Activated CD4-positive, alpha-beta T cell treated with anti-CD3 and anti-CD28 coated beads, Interleukin-2, amount 10 ng/mL, durations not matched to agents 24 days and 14 days (primary cell): ENCODE measurements at regions not wholly inside any gene's neighbourhood (a gene's known extent, or its start where the extent isn't known, plus 50 kb on each side); places are given as distances from the start of the nearest gene placed in this dataset.

Experiments used
- DNase-seq: peaks from one replicate; pipeline ENCODE4 v3.0.0; 2022
- H3K27ac Mint-ChIP-seq: one replicate; pipeline ENCODE4 v1.8.0; 2022; ENCODE audit warnings: mild to moderate bottlenecking, mixed read lengths
- H3K27me3 Mint-ChIP-seq: one replicate; pipeline ENCODE4 v1.8.0; 2022; ENCODE audit warnings: mixed read lengths
- H3K36me3 Mint-ChIP-seq: one replicate; pipeline ENCODE4 v1.8.0; 2022; ENCODE audit warnings: low read depth, mild to moderate bottlenecking, mixed read lengths
- H3K4me1 Mint-ChIP-seq: one replicate; pipeline ENCODE4 v1.8.0; 2021; ENCODE audit warnings: mixed read lengths
- H3K4me3 Mint-ChIP-seq: one replicate; pipeline ENCODE4 v1.8.0; 2022; ENCODE audit warnings: mild to moderate bottlenecking, moderate library complexity, mixed read lengths
- H3K9me3 Mint-ChIP-seq: one replicate; pipeline ENCODE4 v1.8.0; 2021; ENCODE audit warnings: mixed read lengths
- intact Hi-C: fragments of 100-400 bp; cut with micrococcal nuclease; formaldehyde crosslinking; loops from one replicate; pipeline ENCODE4 v1.15.1; 2023

DNA sequence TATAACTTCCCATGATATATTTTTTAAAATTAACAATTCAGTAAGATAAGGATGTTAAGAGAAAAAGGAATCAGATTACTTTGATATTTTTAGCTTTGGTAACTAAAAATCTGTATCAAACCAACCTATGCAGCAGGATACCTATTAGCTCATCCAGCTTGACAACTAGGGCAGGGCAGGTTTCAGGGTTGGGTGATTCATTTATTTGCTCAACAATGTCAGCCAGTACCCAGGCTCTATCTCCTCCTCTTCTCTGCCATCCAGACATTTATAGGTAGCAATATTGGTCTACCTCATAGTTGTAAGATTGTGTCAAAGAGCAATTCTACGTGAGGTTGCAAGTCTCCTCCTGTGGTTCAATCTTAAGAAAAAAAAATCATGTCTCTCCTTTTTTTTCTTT lies 421.9 kb downstream of the ANKRD50 start:
- Mint-ChIP-seq H3K27me3 (no peaks in the 10 kb centered on the region), H3K27ac (no peak overlapping the region), H3K9me3 (no peaks in the 10 kb centered on the region), H3K4me3 (no peak overlapping the region), H3K36me3 (no peaks in the 10 kb centered on the region), H3K4me1 (no peaks in the 10 kb centered on the region)
- no peak for DNase-seq
- intact Hi-C loops = no loop called here

DNA sequence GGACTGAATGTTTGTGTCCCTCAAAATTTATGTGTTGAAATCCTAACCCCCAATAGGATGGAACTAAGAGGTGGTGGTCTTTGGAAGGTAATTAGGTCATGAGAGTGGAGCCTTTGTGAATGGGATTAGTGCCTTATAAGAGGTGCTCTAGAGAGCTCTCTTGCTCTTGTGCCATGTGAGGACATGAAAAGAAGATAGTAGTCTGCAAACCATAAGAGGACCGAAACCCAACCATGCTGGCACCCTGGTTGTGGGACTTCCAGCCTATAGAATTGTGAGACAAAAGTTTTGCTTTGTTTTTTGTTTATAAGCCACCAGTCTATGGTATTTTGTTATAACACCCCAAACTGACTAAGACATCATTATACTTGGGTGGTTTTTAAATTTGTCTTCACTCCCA lies 417.1 kb downstream of the ANKRD50 start:
- no peaks in the 10 kb centered on the region for H3K4me1 Mint-ChIP-seq
- H3K36me3 Mint-ChIP-seq = no peaks in the 10 kb centered on the region
- no peak overlapping the region for H3K27ac Mint-ChIP-seq
- H3K4me3 Mint-ChIP-seq = no peak overlapping the region
- H3K9me3 Mint-ChIP-seq = no peaks in the 10 kb centered on the region
- no peak for DNase-seq
- H3K27me3 Mint-ChIP-seq = no peaks in the 10 kb centered on the region
- intact Hi-C loops = no loop called here

DNA sequence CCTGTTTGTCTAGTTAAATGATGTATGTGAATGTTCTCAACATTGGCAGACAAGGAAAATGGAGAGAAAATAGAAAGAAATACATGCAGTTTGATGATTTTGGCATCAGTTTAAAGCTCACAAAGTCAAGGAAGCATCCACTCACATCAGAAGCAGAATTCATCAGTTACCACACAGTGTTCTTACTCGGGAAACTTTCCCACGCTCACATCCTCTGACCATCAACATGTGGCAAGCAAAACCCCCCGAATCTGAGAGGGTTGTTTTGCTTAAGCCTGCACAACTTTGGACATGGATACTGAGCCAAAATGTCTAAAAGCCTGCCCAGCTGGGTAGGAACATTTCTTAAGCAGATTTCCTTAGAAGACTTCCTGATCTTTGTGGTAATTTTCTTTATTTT lies 407.6 kb downstream of the ANKRD50 start:
- H3K36me3 Mint-ChIP-seq = no peaks in the 10 kb centered on the region
- no peaks in the 10 kb centered on the region for H3K9me3 Mint-ChIP-seq
- no peak overlapping the region for H3K27ac Mint-ChIP-seq
- H3K4me3 Mint-ChIP-seq = no peak overlapping the region
- intact Hi-C loops = no loop called here
- H3K27me3 Mint-ChIP-seq = no peaks in the 10 kb centered on the region
- DNase-seq = no peak
- H3K4me1 Mint-ChIP-seq = no peaks in the 10 kb centered on the region

DNA sequence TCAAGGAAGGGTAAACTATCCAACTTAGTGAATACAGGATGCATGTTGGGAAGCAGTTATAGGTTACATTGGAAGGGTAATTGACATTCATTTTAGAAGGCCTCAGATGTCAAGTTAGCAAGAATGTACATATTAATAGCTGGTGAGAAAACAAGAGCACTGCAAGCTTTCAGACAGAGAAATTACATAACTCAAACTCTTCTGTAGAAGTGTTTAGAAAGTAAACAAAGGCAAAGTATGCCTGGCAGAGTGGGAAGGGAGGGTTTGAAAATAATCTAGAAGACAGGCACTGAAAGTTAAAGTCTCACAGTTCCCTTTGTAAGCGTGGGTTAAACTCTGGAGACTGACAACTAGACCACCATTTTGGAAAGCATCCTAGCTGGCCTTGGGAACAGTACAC lies 406.2 kb downstream of the ANKRD50 start:
- Mint-ChIP-seq H3K27me3 (no peaks in the 10 kb centered on the region), H3K27ac (no peak overlapping the region), H3K4me1 (no peaks in the 10 kb centered on the region), H3K36me3 (no peaks in the 10 kb centered on the region), H3K9me3 (no peaks in the 10 kb centered on the region), H3K4me3 (no peak overlapping the region)
- intact Hi-C loops = no loop called here
- DNase-seq = no peak

DNA sequence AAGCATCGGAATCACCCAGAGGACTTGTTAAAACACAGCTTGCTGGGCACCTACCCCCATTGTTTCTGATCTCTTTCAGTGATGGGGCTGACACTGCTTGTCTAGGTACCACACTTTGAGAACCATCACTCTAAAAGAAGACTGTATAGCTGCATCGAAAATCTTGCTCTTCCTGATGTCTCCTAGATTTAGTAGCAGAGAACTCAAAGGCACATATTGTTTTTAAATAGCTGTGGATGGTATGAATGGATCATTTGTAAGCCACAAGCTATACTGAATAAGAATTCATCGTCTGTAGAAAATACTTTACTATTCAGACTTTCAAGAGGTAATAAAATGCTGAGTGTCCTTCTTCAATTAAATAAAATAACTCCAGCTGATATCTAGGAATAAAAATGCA lies 405.4 kb downstream of the ANKRD50 start:
- Mint-ChIP-seq H3K36me3 (no peaks in the 10 kb centered on the region), H3K27ac (no peak overlapping the region), H3K27me3 (no peaks in the 10 kb centered on the region), H3K9me3 (no peaks in the 10 kb centered on the region), H3K4me3 (no peak overlapping the region), H3K4me1 (no peaks in the 10 kb centered on the region)
- intact Hi-C loops = no loop called here
- no peak for DNase-seq

DNA sequence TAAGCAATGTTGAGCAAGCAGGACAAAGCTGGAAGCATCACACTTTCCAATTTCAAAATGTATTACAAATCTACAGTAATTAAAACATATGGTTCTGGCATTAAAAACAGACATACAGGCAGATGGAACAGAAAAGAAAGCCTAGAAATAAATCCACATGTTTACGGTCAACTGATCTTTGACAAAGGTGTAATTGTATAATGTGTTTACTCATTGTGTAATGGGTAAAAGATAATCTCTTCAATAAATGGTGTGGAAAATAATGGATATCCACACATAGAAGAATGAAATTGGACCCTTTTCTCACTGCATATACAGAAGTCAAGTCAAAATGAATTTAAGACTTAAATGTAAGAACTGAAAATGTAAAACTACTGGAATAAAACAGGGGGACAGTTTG lies 394.2 kb downstream of the ANKRD50 start:
- no peak for DNase-seq
- Mint-ChIP-seq H3K36me3 (no peaks in the 10 kb centered on the region), H3K4me1 (no peaks in the 10 kb centered on the region), H3K27me3 (peaks cover 5% of the 10 kb centered on the region), H3K9me3 (no peaks in the 10 kb centered on the region), H3K4me3 (no peak overlapping the region), H3K27ac (no peak overlapping the region)
- intact Hi-C loops = no loop called here

DNA sequence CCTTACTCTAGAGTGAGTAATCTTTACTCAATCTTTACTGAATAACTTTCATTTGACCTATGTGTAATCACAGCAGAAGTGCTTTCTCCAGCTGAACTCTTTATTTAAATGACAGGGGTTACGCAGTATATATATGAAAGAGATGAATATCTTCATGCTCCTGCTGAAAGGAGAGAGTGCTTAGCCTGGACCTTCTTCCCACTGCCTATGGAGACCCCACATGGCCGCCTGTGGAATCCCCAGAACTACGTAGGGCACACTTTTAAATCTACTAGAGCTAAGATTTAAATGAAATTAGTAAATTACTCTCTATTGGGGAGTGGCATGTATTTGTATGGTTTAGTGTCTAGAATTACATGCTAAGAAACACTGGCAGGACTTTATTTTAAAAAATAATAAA lies 391.2 kb downstream of the ANKRD50 start:
- Mint-ChIP-seq H3K27me3 (peaks cover 5% of the 10 kb centered on the region), H3K4me3 (no peak overlapping the region), H3K27ac (no peak overlapping the region), H3K4me1 (no peaks in the 10 kb centered on the region), H3K36me3 (no peaks in the 10 kb centered on the region), H3K9me3 (no peaks in the 10 kb centered on the region)
- DNase-seq = no peak
- intact Hi-C loops = loop anchor here (5.0 kb wide), 1 partner anchor 1219 kb away; no protein-coding TSS in a partner anchor

DNA sequence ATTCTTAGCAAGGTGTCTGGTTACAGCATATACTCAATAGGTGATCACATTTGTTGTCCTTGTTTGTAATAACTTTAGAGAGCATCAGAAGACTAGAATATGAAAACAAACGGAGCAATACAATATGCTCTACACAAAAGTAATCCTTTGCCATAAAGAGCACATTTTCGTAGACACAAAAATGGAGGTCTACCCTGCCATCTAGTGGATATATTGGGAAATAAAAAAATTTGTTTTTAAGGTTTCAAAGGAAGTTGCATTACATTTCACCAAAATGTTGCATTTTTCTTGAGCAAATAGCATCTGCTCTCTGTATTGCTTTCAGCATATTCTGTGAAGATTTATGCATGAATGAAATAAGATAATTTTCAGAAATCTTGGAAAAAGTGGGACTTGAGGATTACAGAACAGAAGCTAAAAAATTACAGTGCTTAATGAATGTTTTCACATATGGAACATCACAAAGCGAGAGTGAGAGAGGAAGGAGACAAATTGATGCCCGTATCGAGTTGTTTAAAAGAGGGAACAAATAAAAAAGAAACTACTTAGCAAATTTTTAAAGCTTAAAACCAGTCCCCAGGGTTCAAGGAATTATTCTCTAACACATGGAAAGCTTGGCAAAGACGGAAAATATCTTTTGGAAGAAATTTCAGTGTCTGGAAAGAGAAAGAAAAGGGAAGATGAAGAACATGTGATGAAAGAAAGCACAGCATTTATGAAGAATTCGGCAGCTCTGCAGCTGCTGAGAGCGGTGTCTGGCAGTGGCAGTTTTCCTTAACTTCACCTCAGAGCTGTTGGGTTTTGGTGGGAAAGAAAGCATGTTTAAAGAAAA lies 390.1 kb downstream of the ANKRD50 start:
- peaks cover 3% of the 10 kb centered on the region for H3K27me3 Mint-ChIP-seq
- no peaks in the 10 kb centered on the region for H3K4me1 Mint-ChIP-seq
- no peak overlapping the region for H3K4me3 Mint-ChIP-seq
- H3K27ac Mint-ChIP-seq = no peak overlapping the region
- DNase-seq = no peak
- no peaks in the 10 kb centered on the region for H3K9me3 Mint-ChIP-seq
- intact Hi-C loops = loop anchor here (2.0 to 5.0 kb wide), 2 partner anchors 550 to 1220 kb away; no protein-coding TSS in a partner anchor
- no peaks in the 10 kb centered on the region for H3K36me3 Mint-ChIP-seq

DNA sequence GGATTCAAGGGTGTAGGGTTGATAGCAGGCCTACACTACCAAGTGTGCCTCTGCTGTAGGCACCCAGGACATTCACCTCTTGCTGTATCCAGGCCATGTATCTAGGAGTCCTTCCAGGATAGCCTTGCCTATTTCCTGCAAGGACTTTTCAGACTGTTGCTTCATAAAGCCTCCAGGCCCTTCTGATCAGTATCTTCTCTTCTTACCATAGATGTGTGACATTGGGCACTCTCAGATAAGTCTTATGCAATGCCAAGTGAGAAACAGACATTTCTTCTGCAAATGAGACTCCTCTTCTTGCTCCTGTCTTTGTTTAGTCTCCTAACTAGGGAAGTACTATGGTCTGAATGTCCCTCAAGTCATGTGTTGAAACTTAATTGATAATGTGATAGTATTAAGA lies 386.8 kb downstream of the ANKRD50 start:
- intact Hi-C loops = no loop called here
- Mint-ChIP-seq H3K27ac (no peak overlapping the region), H3K36me3 (no peaks in the 10 kb centered on the region), H3K4me3 (no peak overlapping the region), H3K4me1 (no peaks in the 10 kb centered on the region), H3K27me3 (peaks cover 2% of the 10 kb centered on the region), H3K9me3 (no peaks in the 10 kb centered on the region)
- no peak for DNase-seq

DNA sequence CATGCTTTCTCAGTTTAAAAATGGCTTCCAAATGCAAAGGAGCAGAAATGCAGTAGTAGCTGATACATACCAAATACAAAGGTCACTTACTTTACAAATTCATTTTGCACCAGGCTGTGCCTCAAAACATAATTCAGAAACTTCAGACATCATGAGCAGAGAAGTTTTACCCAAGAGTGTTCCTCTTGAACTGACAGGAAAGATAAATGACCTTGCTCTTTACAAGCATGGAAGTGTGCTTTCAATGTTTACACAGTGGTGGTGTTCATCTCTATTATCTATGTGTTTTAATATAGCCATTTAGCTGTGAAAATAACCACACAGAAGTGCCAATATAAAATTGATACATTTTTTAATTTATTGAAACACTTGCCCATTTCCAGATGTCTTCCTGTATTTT lies 383.4 kb downstream of the ANKRD50 start:
- no peaks in the 10 kb centered on the region for H3K9me3 Mint-ChIP-seq
- H3K27me3 Mint-ChIP-seq = no peaks in the 10 kb centered on the region
- intact Hi-C loops = no loop called here
- no peaks in the 10 kb centered on the region for H3K4me1 Mint-ChIP-seq
- H3K36me3 Mint-ChIP-seq = no peaks in the 10 kb centered on the region
- H3K4me3 Mint-ChIP-seq = no peak overlapping the region
- H3K27ac Mint-ChIP-seq = no peak overlapping the region
- DNase-seq = no peak

DNA sequence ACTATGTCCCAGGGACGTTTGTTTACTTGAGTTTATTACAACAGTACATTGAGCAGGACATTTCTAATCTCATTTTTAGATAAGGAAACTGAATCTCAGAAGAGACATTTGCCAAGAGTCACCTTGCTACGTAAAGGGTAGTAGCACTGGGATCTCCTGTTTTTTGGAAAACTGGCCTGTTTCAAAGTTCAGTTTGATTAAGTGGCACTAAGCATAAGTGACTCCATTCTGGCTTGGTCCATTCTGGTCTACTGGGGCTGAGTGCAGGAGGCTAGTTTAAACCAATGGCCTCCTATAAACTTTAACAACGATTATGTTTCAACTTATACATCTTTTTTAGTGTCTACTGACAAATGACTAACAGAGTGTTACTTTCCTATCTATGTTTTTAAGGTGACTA lies 382.5 kb downstream of the ANKRD50 start:
- no peaks in the 10 kb centered on the region for H3K9me3 Mint-ChIP-seq
- no peaks in the 10 kb centered on the region for H3K36me3 Mint-ChIP-seq
- no peak for DNase-seq
- no peak overlapping the region for H3K27ac Mint-ChIP-seq
- no peaks in the 10 kb centered on the region for H3K4me1 Mint-ChIP-seq
- intact Hi-C loops = loop anchor here (5.0 kb wide), 1 partner anchor 952 kb away; no protein-coding TSS in a partner anchor
- H3K4me3 Mint-ChIP-seq = no peak overlapping the region
- H3K27me3 Mint-ChIP-seq = no peaks in the 10 kb centered on the region

DNA sequence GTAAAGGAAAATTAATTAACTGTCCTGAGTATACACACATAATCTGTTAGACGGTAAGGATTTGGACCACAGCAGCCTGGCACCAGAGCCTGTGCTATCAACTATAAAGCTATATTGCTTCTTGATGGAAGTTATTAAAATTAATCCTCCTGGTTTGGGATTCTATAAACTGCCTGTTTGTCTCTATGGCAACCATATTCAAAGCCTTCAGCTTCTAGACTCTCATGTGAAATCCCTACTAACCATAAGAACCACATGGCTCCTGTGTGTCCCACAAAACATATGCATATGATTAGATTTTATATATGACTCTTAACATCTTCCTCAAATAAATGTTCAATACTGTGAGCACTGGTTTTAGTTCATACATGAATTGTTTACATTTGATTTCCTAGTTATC lies 380.8 kb downstream of the ANKRD50 start:
- Mint-ChIP-seq H3K4me1 (no peaks in the 10 kb centered on the region), H3K36me3 (no peaks in the 10 kb centered on the region), H3K27ac (no peak overlapping the region), H3K4me3 (no peak overlapping the region), H3K27me3 (no peaks in the 10 kb centered on the region), H3K9me3 (no peaks in the 10 kb centered on the region)
- intact Hi-C loops = loop anchor here (5.0 kb wide), 1 partner anchor 951 kb away; no protein-coding TSS in a partner anchor
- DNase-seq = no peak

DNA sequence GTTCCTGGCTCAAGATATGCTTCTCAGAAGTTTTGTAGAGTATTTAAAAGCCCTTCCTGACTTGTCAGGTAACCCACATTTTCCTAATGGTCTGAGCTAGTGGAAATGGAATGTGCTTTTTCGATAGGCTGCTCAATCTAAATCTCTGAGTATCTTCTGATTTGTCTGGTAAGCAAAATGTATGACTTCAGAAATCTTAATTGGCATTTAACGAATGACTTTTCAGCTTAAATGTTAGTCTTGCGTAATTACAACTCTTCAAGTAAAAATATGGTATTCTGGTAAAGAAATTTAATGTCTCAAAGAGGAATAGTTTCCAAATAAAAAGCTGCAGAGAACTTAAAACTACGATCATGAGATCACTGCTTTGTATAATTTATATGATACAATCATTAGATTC lies 379.1 kb downstream of the ANKRD50 start:
- intact Hi-C loops = loop anchor here (5.0 kb wide), 1 partner anchor 949 kb away; no protein-coding TSS in a partner anchor

DNA sequence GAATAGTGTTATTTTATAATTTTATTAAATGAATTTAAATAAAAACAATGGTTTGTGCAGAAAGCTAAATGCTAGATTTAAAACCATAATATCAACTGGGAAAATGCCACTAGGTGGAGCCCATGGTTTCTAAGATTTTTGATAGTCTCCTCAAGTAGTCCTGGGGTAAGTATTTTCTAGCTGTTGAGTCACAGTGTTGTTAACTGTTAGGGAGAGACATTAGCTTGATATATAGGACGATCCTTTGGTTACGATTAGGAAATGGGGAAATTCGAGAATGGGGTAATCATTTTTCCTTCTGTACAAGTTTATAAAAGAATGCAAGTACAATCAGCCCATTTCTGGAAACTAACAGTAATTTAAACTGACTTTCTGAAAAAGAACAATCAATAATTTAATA lies 378.4 kb downstream of the ANKRD50 start:
- Mint-ChIP-seq H3K9me3 (no peaks in the 10 kb centered on the region), H3K4me3 (no peak overlapping the region), H3K27me3 (no peaks in the 10 kb centered on the region), H3K36me3 (no peaks in the 10 kb centered on the region), H3K27ac (no peak overlapping the region), H3K4me1 (no peaks in the 10 kb centered on the region)
- intact Hi-C loops = loop anchor here (5.0 kb wide), 1 partner anchor 948 kb away; no protein-coding TSS in a partner anchor
- no peak for DNase-seq

More for the DNA sequence above, 379.1 kb downstream of the ANKRD50 start:
- no peak for DNase-seq
- Mint-ChIP-seq H3K9me3 (no peaks in the 10 kb centered on the region), H3K27ac (no peak overlapping the region), H3K36me3 (no peaks in the 10 kb centered on the region), H3K27me3 (no peaks in the 10 kb centered on the region), H3K4me1 (no peaks in the 10 kb centered on the region), H3K4me3 (no peak overlapping the region)

DNA sequence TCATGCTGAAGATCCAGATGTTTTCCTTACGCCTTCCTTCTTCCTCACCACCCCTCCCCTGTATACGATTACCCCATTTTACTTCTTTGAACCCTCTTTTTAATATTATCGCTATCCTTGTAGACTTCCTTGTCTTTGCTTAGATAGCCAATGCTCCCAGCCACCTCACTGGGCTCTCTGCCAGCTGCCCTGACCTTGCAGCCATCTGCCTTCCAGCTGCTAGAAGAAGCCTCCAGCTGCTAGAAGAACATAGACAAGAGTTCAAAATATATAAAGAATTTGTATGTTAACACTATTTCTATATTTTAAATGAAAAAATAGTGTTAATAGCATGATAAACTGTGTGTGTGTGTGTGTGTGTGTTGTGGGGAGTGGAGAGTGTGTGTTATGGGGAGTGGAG lies 374.7 kb downstream of the ANKRD50 start:
- H3K27ac Mint-ChIP-seq = no peak overlapping the region
- no peak overlapping the region for H3K4me3 Mint-ChIP-seq
- no peaks in the 10 kb centered on the region for H3K9me3 Mint-ChIP-seq
- no peaks in the 10 kb centered on the region for H3K4me1 Mint-ChIP-seq
- no peak for DNase-seq
- no peaks in the 10 kb centered on the region for H3K27me3 Mint-ChIP-seq
- H3K36me3 Mint-ChIP-seq = no peaks in the 10 kb centered on the region
- intact Hi-C loops = no loop called here
